ENCODE measurements at regions not wholly inside any gene's neighbourhood (a gene's known extent, or its start where the extent isn't known, plus 50 kb on each side); places are given as distances from the start of the nearest gene placed in this dataset.

GRCh38 chr7:69403169-69403568 lies 195.1 kb upstream of the AUTS2 start:
- TF ChIP-seq CTCF (IDR thresholded peaks at IDR 0.05; ENCODE audit: low read depth, low read length, poor library complexity, severe bottlenecking) (peak; percentile 58), EZH2phosphoT487 (IDR thresholded peaks at IDR 0.05; ENCODE audit: borderline replicate concordance, low read length) (no peak)

Data from DOHH2 (cell line).